COR-L47 (cell line): ENCODE measurements at regions not wholly inside any gene's neighbourhood (a gene's known extent, or its start where the extent isn't known, plus 50 kb on each side); places are given as distances from the start of the nearest gene placed in this dataset.

Source experiments
- DNase-seq: peaks from one replicate; lab custom pipeline; 2025; lab: John Stamatoyannopoulos, UW

- DNase-seq, result no peak
These were observed 56.1 kb upstream of the GATA6 start for GRCh38 chr18:22113144-22113844.

GRCh38 chr18:22114526-22115321, 54.7 kb upstream of the GATA6 start:
- DNase-seq, result no peak

- no peak for DNase-seq
These were observed 53.8 kb upstream of the GATA6 start for GRCh38 chr18:22115573-22115972.
